ENCODE measurements at regions not wholly inside any gene's neighbourhood (a gene's known extent, or its start where the extent isn't known, plus 50 kb on each side); places are given as distances from the start of the nearest gene placed in this dataset.

DNA sequence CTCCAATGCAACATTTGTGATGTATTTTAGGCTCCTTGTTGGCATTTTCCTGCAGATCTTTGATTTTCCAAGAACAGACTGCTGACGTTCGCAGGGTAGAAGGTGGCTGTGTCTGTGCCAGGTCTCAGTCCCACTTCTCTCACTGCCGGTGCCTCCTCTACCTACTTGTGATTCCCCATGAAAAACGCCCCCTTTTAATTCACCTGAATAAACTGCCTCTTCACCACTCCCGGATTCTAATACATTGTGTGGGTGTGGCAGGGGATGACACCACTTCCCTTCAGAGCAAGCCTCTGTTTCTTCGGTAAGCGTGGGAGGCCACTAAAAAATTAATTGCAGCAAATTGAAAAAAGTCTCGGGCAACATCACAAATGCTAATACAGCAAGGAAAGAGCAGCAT lies 96.1 kb upstream of the FAM9B start:
- Histone ChIP-seq H3K9ac (ENCODE audit: low read length in 2 of 2) (no peak overlapping the region), H3K4me1 (ENCODE audit: control insufficient read depth, insufficient read depth, low read length) (peaks cover 6% of the 10 kb centered on the region), H3K9me3 (ENCODE audit: control insufficient read depth in 2 of 2, low read length in 2 of 2) (no peaks in the 10 kb centered on the region), H3K4me3 (ENCODE audit: low read length in 2 of 2) (no peak overlapping the region), H3K27ac (ENCODE audit: low read length) (no peak overlapping the region), H3K27me3 (ENCODE audit: control insufficient read depth in 1 of 2, insufficient read depth in 2 of 2, low read length in 2 of 2) (no peaks in the 10 kb centered on the region), H3K36me3 (ENCODE audit: control insufficient read depth in 2 of 2, insufficient read depth in 2 of 2, low read length in 2 of 2) (no peaks in the 10 kb centered on the region)

DNA sequence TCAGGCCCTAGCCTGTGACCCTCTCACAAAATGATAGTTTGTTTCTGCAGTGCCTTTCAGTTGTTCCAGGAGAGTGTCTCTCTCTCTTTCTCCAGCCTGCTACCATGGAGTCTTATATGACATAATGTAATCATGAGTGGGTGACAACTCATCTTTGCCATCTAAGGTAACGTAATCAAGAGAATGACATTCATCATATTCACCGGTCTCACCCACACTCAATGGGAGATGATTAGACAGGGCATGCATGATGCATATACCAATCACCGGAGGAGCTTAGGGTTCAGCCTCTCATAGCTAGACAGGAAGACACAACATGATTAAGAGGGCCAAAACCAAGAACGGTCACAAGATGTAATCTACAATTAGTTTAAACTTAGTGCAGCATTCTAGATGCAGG lies 97.1 kb upstream of the FAM9B start:
- Histone ChIP-seq H3K36me3 (ENCODE audit: control insufficient read depth in 2 of 2, insufficient read depth in 2 of 2, low read length in 2 of 2) (no peaks in the 10 kb centered on the region), H3K4me1 (ENCODE audit: control insufficient read depth, insufficient read depth, low read length) (peaks cover 6% of the 10 kb centered on the region), H3K9me3 (ENCODE audit: control insufficient read depth in 2 of 2, low read length in 2 of 2) (no peaks in the 10 kb centered on the region), H3K27ac (ENCODE audit: low read length) (no peak overlapping the region), H3K9ac (ENCODE audit: low read length in 2 of 2) (no peak overlapping the region), H3K4me3 (ENCODE audit: low read length in 2 of 2) (no peak overlapping the region), H3K27me3 (ENCODE audit: control insufficient read depth in 1 of 2, insufficient read depth in 2 of 2, low read length in 2 of 2) (no peaks in the 10 kb centered on the region)

DNA sequence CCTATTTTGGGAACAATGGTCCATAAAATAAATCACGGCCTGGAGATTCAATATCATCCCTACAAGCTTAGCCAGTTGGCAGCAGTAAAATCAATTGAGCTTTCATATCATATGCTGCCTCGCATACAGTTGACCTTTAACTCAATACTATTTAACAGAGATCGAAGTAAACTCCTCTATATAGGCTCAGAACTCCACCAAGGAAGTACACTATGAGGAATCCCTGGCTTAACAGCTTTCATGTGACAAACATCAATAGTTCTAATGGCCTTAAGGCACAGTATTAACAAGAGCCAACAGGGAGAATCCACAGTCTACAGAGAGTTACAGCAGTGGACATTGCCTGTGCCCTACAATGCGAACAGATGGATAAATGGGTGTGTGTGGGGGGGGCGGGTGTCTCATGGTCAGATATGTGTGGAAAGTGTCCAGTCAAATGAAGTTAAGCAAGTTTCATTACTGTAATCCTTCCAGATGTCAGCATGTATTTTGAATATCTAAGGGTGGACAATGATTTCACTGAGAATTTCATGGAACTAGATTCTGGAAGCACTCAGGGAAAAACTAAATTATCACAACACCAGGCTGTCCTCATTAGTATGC lies 98.2 kb upstream of the FAM9B start:
- no peak overlapping the region for H3K27ac ChIP-seq (ENCODE audit: low read length)
- no peak overlapping the region for H3K9ac ChIP-seq (ENCODE audit: low read length in 2 of 2)
- H3K36me3 ChIP-seq (ENCODE audit: control insufficient read depth in 2 of 2, insufficient read depth in 2 of 2, low read length in 2 of 2) = no peaks in the 10 kb centered on the region
- H3K27me3 ChIP-seq (ENCODE audit: control insufficient read depth in 1 of 2, insufficient read depth in 2 of 2, low read length in 2 of 2) = no peaks in the 10 kb centered on the region
- peaks cover 6% of the 10 kb centered on the region for H3K4me1 ChIP-seq (ENCODE audit: control insufficient read depth, insufficient read depth, low read length)
- no peaks in the 10 kb centered on the region for H3K9me3 ChIP-seq (ENCODE audit: control insufficient read depth in 2 of 2, low read length in 2 of 2)
- H3K4me3 ChIP-seq (ENCODE audit: low read length in 2 of 2) = no peak overlapping the region

DNA sequence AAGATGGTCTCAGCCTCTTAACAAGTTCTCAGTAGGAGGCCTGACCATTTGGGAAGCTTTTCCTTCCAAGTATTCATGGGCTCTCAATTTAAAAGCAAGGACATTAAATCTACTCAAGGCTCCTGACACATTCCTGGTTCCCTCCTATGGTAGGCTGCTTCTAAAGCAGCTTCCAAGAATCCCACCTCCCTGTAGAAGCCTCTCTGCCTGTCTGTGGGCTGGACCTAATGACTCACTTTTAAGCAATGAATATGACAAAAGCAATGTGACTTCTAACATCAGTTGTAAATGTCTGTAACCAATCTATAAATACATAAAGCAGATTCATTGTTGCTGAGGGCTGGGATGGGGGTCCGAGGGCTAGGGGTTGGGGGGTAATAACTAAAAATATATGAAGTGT lies 99.5 kb upstream of the FAM9B start:
- no peaks in the 10 kb centered on the region for H3K9me3 ChIP-seq (ENCODE audit: control insufficient read depth in 2 of 2, low read length in 2 of 2)
- no peak overlapping the region for H3K27ac ChIP-seq (ENCODE audit: low read length)
- H3K4me3 ChIP-seq (ENCODE audit: low read length in 2 of 2) = no peak overlapping the region
- H3K36me3 ChIP-seq (ENCODE audit: control insufficient read depth in 2 of 2, insufficient read depth in 2 of 2, low read length in 2 of 2) = no peaks in the 10 kb centered on the region
- no peak overlapping the region for H3K9ac ChIP-seq (ENCODE audit: low read length in 2 of 2)
- H3K27me3 ChIP-seq (ENCODE audit: control insufficient read depth in 1 of 2, insufficient read depth in 2 of 2, low read length in 2 of 2) = no peaks in the 10 kb centered on the region
- H3K4me1 ChIP-seq (ENCODE audit: control insufficient read depth, insufficient read depth, low read length) = no peaks in the 10 kb centered on the region

DNA sequence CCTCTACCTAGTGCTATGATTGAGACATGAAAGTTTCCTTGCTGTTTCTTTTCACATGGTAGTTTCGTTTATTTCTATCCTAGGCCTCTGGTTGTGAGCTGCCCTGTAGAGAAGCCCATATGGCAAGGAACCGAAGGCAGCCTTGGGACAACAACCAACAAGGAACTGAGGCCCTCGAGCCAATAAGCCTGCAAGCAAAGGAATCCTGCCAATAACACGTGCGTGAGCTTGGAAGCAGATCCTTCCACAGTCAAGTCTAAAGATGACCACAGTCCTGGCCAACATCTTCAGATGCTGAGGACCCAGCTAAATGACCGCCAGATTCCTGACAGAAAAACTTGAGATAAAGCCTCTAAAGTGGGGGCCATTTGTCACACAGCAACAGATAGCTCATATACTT lies 100.4 kb upstream of the FAM9B start:
- no peaks in the 10 kb centered on the region for H3K36me3 ChIP-seq (ENCODE audit: control insufficient read depth in 2 of 2, insufficient read depth in 2 of 2, low read length in 2 of 2)
- no peaks in the 10 kb centered on the region for H3K4me1 ChIP-seq (ENCODE audit: control insufficient read depth, insufficient read depth, low read length)
- H3K27me3 ChIP-seq (ENCODE audit: control insufficient read depth in 1 of 2, insufficient read depth in 2 of 2, low read length in 2 of 2) = no peaks in the 10 kb centered on the region
- no peak overlapping the region for H3K27ac ChIP-seq (ENCODE audit: low read length)
- H3K4me3 ChIP-seq (ENCODE audit: low read length in 2 of 2) = no peak overlapping the region
- no peak overlapping the region for H3K9ac ChIP-seq (ENCODE audit: low read length in 2 of 2)
- no peaks in the 10 kb centered on the region for H3K9me3 ChIP-seq (ENCODE audit: control insufficient read depth in 2 of 2, low read length in 2 of 2)

DNA sequence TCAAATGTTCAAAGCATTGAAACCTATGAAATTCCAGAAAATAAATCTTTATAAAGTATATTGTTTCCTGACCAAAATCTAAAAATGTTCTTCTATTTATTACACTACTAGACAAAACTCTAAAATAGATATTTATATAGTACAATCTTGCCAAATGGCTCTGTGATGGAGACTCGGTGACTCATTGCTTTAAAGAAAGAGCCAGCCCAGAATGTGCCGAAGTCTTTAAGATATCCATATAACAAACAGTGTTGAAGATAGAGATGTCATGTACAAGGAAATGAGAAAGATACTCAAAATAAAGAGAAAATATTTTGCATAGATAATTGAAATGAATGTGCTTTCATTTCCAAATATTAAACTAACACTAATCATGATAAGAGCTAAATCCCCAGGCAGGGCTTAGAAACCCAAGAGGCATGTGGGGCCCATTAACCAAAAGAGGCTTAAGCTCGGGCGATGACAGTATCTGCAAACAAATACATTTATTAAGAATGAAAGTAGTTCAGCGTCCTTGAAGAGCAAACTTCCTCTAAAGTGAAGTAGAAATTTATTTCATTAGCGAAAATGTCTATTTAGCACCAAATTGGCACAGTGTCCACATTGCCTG lies 102.1 kb upstream of the FAM9B start:
- Histone ChIP-seq H3K4me3 (ENCODE audit: low read length in 2 of 2) (no peak overlapping the region), H3K4me1 (ENCODE audit: control insufficient read depth, insufficient read depth, low read length) (no peaks in the 10 kb centered on the region), H3K9me3 (ENCODE audit: control insufficient read depth in 2 of 2, low read length in 2 of 2) (no peaks in the 10 kb centered on the region), H3K36me3 (ENCODE audit: control insufficient read depth in 2 of 2, insufficient read depth in 2 of 2, low read length in 2 of 2) (no peaks in the 10 kb centered on the region), H3K27ac (ENCODE audit: low read length) (no peak overlapping the region), H3K9ac (ENCODE audit: low read length in 2 of 2) (no peak overlapping the region), H3K27me3 (ENCODE audit: control insufficient read depth in 1 of 2, insufficient read depth in 2 of 2, low read length in 2 of 2) (no peaks in the 10 kb centered on the region)

DNA sequence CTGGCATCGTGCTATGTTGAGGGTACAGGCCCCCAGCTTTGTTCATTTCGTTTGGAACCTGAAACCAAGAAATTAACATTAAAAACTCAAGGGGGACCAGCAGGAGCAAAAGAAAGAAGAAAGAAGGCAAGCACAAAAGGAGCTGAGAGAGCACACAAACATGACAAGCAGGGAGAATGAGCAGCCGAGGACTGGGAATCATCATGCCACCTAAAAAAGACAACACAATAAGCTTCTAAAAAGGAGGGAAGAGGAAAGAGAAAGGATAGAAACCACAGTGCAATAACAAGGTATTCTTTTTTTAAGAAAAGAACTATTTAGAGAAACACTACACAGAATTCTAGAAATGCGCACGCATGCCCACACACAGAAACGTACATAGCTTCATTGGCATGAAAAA lies 103.2 kb upstream of the FAM9B start:
- no peaks in the 10 kb centered on the region for H3K4me1 ChIP-seq (ENCODE audit: control insufficient read depth, insufficient read depth, low read length)
- no peak overlapping the region for H3K4me3 ChIP-seq (ENCODE audit: low read length in 2 of 2)
- no peaks in the 10 kb centered on the region for H3K9me3 ChIP-seq (ENCODE audit: control insufficient read depth in 2 of 2, low read length in 2 of 2)
- H3K36me3 ChIP-seq (ENCODE audit: control insufficient read depth in 2 of 2, insufficient read depth in 2 of 2, low read length in 2 of 2) = no peaks in the 10 kb centered on the region
- H3K27me3 ChIP-seq (ENCODE audit: control insufficient read depth in 1 of 2, insufficient read depth in 2 of 2, low read length in 2 of 2) = no peaks in the 10 kb centered on the region
- no peak overlapping the region for H3K9ac ChIP-seq (ENCODE audit: low read length in 2 of 2)
- no peak overlapping the region for H3K27ac ChIP-seq (ENCODE audit: low read length)

DNA sequence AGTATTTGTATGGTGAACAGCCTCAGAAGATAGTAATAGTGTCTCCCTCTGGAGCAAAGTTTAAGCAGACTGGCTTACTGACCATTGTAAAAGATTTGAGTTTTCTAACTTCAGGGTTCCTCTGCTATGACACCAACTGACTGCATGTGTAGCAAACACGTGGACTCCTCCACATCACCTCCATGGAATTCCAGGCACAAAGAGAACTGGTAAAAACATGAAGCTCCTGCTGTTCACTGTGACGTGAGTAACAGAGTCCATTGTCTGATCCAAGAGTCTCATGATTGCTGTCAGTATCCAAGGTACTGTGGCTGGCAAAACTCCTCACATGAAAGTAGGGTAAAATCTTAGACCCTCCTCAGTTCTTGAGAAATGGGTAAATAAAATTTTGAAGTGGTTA lies 107.6 kb upstream of the FAM9B start:
- Histone ChIP-seq H3K4me3 (ENCODE audit: low read length in 2 of 2) (no peak overlapping the region), H3K36me3 (ENCODE audit: control insufficient read depth in 2 of 2, insufficient read depth in 2 of 2, low read length in 2 of 2) (no peaks in the 10 kb centered on the region), H3K27me3 (ENCODE audit: control insufficient read depth in 1 of 2, insufficient read depth in 2 of 2, low read length in 2 of 2) (no peaks in the 10 kb centered on the region), H3K9me3 (ENCODE audit: control insufficient read depth in 2 of 2, low read length in 2 of 2) (peaks cover 0 to 3% of the 10 kb centered on the region in 2 donors), H3K27ac (ENCODE audit: low read length) (no peak overlapping the region), H3K4me1 (ENCODE audit: control insufficient read depth, insufficient read depth, low read length) (no peaks in the 10 kb centered on the region), H3K9ac (ENCODE audit: low read length in 2 of 2) (no peak overlapping the region)

DNA sequence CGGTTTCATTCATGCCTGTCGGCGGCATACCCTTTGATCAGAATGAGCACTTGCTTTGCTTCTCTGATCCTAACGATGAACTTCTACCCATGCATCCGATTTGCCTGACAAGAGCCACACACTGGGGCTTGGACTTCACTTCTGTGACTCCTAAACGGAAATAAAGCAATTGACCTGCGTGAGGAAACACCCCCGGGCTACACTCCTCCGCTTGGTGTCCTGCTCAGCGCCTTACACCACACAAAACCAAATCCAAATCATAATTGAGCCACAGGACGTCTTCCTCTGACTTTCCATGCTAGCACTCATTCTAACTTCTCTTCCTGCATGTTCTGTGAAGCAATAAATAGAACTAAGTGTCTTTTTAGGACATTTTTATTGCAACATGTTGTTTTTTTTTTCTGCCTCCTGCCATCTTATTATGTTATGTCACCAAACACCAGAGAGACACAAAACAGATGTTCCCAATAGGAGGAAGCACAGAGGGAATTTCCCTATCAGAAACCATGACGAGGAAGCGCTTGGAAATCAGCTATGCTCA lies 110.8 kb upstream of the FAM9B start:
- H3K27ac ChIP-seq (ENCODE audit: low read length) = no peak overlapping the region
- peaks cover 0 to 3% of the 10 kb centered on the region in 2 donors for H3K9me3 ChIP-seq (ENCODE audit: control insufficient read depth in 2 of 2, low read length in 2 of 2)
- H3K27me3 ChIP-seq (ENCODE audit: control insufficient read depth in 1 of 2, insufficient read depth in 2 of 2, low read length in 2 of 2) = no peaks in the 10 kb centered on the region
- H3K36me3 ChIP-seq (ENCODE audit: control insufficient read depth in 2 of 2, insufficient read depth in 2 of 2, low read length in 2 of 2) = no peaks in the 10 kb centered on the region
- H3K4me3 ChIP-seq (ENCODE audit: low read length in 2 of 2) = no peak overlapping the region
- H3K4me1 ChIP-seq (ENCODE audit: control insufficient read depth, insufficient read depth, low read length) = peaks cover 10% of the 10 kb centered on the region
- no peak overlapping the region for H3K9ac ChIP-seq (ENCODE audit: low read length in 2 of 2)

DNA sequence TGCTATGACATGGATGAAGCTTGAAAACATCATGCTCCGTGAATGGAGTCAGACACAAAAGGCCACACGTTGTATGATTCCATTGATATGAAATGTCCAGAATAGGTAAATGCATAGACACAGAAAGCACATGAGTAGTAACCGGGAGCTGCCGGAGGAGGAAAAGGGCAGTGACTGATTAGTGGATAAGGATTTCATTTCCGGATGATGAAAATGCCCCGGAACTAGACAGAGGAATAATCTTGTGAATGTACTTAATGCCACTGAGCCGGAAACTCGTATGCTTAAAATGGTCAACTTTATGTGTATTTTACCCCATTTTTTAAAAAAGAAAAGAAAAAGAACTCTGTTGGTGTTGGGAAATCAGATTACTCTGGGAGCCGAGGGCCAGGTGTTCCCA lies 112.7 kb upstream of the FAM9B start:
- H3K9ac ChIP-seq (ENCODE audit: low read length in 2 of 2) = no peak overlapping the region
- no peaks in the 10 kb centered on the region for H3K27me3 ChIP-seq (ENCODE audit: control insufficient read depth in 1 of 2, insufficient read depth in 2 of 2, low read length in 2 of 2)
- H3K4me1 ChIP-seq (ENCODE audit: control insufficient read depth, insufficient read depth, low read length) = peaks cover 12% of the 10 kb centered on the region
- H3K9me3 ChIP-seq (ENCODE audit: control insufficient read depth in 2 of 2, low read length in 2 of 2) = peaks cover 0 to 3% of the 10 kb centered on the region in 2 donors
- no peaks in the 10 kb centered on the region for H3K36me3 ChIP-seq (ENCODE audit: control insufficient read depth in 2 of 2, insufficient read depth in 2 of 2, low read length in 2 of 2)
- no peak overlapping the region for H3K27ac ChIP-seq (ENCODE audit: low read length)
- no peak overlapping the region for H3K4me3 ChIP-seq (ENCODE audit: low read length in 2 of 2)

DNA sequence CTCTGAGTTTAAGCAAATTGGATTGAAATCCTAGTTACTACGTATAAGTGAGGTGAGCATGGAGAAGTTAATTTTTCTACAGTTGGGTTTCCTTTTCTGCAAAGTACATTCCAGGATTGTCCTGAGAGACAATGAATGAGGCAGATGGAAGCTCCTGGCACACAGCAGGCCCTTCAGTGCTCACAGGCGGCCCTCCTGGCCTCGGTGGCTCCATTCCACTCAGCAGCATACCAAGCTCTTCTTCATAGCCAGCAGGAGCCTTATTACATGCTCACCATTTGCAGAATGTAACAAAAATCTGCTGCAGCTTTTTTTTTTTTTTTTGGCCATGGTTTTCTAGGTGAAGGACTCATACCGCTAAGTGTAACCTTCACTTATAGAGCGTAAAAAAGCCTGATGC lies 113.2 kb upstream of the FAM9B start:
- peaks cover 0 to 3% of the 10 kb centered on the region in 2 donors for H3K9me3 ChIP-seq (ENCODE audit: control insufficient read depth in 2 of 2, low read length in 2 of 2)
- H3K4me1 ChIP-seq (ENCODE audit: control insufficient read depth, insufficient read depth, low read length) = peaks cover 12% of the 10 kb centered on the region
- no peak overlapping the region for H3K9ac ChIP-seq (ENCODE audit: low read length in 2 of 2)
- no peak overlapping the region for H3K4me3 ChIP-seq (ENCODE audit: low read length in 2 of 2)
- no peaks in the 10 kb centered on the region for H3K27me3 ChIP-seq (ENCODE audit: control insufficient read depth in 1 of 2, insufficient read depth in 2 of 2, low read length in 2 of 2)
- H3K27ac ChIP-seq (ENCODE audit: low read length) = no peak overlapping the region
- H3K36me3 ChIP-seq (ENCODE audit: control insufficient read depth in 2 of 2, insufficient read depth in 2 of 2, low read length in 2 of 2) = no peaks in the 10 kb centered on the region

Data from stomach smooth muscle (tissue), 2 donors.